ENCODE measurements at regions not wholly inside any gene's neighbourhood (a gene's known extent, or its start where the extent isn't known, plus 50 kb on each side); places are given as distances from the start of the nearest gene placed in this dataset.
"Not testable (repeated sequence)": the region's sequence is repeated elsewhere in the genome, so short reads cannot be mapped to it uniquely, and the experiment has no call there.

- DNase-seq: no peak
These were observed 380.7 kb upstream of the STEAP1 start for GRCh38 chr7:89773611-89774010.

- no peak for DNase-seq
These were observed 378.8 kb upstream of the STEAP1 start for GRCh38 chr7:89775459-89775858.

- no peak for DNase-seq
These were observed 377.3 kb upstream of the STEAP1 start for GRCh38 chr7:89776980-89777379.

- DNase-seq: no peak
These were observed 376.8 kb upstream of the STEAP1 start for GRCh38 chr7:89777499-89777898.

- DNase-seq: no peak
These were observed 374.0 kb upstream of the STEAP1 start for GRCh38 chr7:89780291-89780690.

GRCh38 chr7:89796481-89796880 lies 357.8 kb upstream of the STEAP1 start:
- no peak for DNase-seq

- no peak for DNase-seq
These were observed 356.2 kb upstream of the STEAP1 start for GRCh38 chr7:89797965-89798598.

GRCh38 chr7:89798599-89798996 lies 355.7 kb upstream of the STEAP1 start:
- DNase-seq: no peak

- no peak for DNase-seq
These were observed 353.5 kb upstream of the STEAP1 start for GRCh38 chr7:89800761-89801160.

- no peak for DNase-seq
These were observed 345.0 kb upstream of the STEAP1 start for GRCh38 chr7:89809291-89809690.

GRCh38 chr7:89813081-89813480 lies 341.2 kb upstream of the STEAP1 start:
- DNase-seq: no peak

GRCh38 chr7:89826121-89826520 lies 328.1 kb upstream of the STEAP1 start:
- DNase-seq: no peak

- DNase-seq: no peak
These were observed 327.7 kb upstream of the STEAP1 start for GRCh38 chr7:89826557-89826956.

- no peak for DNase-seq
These were observed 316.8 kb upstream of the STEAP1 start for GRCh38 chr7:89837515-89837914.

- no peak for DNase-seq
These were observed 314.9 kb upstream of the STEAP1 start for GRCh38 chr7:89839329-89839728.

GRCh38 chr7:89845952-89846351 lies 308.3 kb upstream of the STEAP1 start:
- DNase-seq: no peak

- no peak for DNase-seq
These were observed 305.2 kb upstream of the STEAP1 start for GRCh38 chr7:89849052-89849451.

- DNase-seq: not testable (repeated sequence)
These were observed 297.2 kb upstream of the STEAP1 start for GRCh38 chr7:89857053-89857452.

GRCh38 chr7:89857767-89858166 lies 296.5 kb upstream of the STEAP1 start:
- no peak for DNase-seq

GRCh38 chr7:89887489-89887888 lies 266.8 kb upstream of the STEAP1 start:
- no peak for DNase-seq

- no peak for DNase-seq
These were observed 245.5 kb upstream of the STEAP1 start for GRCh38 chr7:89908736-89909135.

- DNase-seq: no peak
These were observed 239.6 kb upstream of the STEAP1 start for GRCh38 chr7:89914711-89915110.

GRCh38 chr7:89926194-89926593 lies 228.1 kb upstream of the STEAP1 start:
- no peak for DNase-seq

- DNase-seq: no peak
These were observed 227.6 kb upstream of the STEAP1 start for GRCh38 chr7:89926701-89927100.

- no peak for DNase-seq
These were observed 226.5 kb upstream of the STEAP1 start for GRCh38 chr7:89927762-89928161.

- DNase-seq: no peak
These were observed 225.8 kb upstream of the STEAP1 start for GRCh38 chr7:89928451-89928850.

Measured in suppressor macrophage treated with lipopolysaccharide for 1 hour (primary cell).